NCI-H2029 treated with DMSO at 0.1 percent for 48 hours (cell line): ENCODE measurements at regions not wholly inside any gene's neighbourhood (a gene's known extent, or its start where the extent isn't known, plus 50 kb on each side); places are given as distances from the start of the nearest gene placed in this dataset.
"Not testable (repeated sequence)": the region's sequence is repeated elsewhere in the genome, so short reads cannot be mapped to it uniquely, and the experiment has no call there.

ENCODE experiments used
- DNase-seq: peaks from one replicate; lab custom pipeline; 2025; lab: John Stamatoyannopoulos, UW

DNA sequence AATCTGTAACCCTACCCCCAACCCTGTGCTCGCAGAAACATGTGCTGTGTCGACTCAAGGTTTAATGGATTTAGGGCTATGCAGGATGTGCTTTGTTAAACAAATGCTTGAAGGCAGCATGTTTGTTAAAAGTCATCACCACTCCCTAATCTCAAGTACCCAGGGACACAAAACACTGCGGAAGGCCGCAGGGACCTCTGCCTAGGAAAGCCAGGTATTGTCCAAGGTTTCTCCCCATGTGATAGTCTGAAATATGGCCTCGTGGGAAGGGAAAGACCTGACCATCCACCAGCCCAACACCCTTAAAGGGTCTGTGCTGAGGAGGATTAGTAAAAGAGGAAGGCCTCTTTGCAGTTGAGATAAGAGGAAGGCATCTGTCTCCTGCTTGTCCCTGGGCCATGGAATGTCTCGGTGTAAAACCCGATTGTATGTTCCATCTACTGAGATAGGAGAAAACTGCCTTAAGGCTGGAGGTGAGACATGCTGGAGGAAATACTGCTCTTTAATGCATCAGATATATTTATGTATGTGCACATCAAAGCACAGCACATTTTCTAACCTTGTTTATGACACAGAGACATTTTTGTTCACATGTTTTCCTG is 94.4 kb downstream of the LSM3 start:
- DNase-seq: not testable (repeated sequence)

DNA sequence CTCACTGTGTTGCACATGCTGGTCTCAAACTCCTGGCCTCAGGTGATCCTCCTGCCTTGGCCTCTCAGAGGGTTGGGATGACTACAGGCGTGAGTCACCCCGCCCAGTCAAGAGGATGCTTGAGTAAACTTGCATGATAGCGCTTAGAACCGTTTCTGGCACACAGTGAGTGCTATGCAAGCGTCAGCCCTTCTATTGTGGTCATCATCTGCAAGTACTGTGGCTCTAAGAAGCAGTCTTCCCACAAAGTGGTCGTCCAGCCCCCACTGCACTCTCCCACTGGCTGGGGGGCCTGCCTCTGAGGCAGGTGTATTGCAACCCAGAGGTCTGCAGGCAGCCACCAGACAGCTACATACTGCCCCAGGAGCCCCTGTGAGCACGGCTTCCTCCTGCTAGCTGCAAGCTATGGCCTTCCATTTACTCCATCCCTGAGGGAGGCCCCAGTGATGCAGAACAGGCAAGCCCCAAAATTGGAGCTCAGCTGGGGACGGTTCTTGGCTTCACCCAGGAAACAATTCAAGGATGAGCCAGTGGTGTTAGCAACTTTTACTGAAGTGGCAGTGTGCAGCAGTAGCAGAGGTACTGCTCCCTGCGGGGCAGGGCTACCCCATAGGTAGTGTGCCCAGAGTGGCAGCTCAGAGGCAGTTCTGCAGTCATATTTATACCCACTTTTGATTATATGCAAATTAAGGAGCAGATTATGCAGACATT is 95.4 kb downstream of the LSM3 start:
- DNase-seq: peak; percentile 26

DNA sequence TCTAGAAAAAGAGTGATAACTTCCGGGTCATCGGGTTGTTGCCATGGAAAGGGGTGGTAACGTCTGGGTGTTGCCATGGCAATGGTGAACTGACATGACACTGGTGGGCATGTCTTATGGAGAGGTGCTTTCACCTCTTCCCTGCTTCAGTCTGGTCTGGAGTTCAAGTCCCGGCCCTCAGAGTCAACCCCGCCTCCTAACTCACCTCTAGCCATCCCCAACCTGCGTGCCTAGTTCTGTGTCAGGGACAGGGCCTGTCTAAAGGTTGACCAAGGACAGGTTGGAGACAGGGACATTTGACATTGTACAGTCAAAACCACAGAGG is 96.0 kb downstream of the LSM3 start:
- no peak for DNase-seq

DNA sequence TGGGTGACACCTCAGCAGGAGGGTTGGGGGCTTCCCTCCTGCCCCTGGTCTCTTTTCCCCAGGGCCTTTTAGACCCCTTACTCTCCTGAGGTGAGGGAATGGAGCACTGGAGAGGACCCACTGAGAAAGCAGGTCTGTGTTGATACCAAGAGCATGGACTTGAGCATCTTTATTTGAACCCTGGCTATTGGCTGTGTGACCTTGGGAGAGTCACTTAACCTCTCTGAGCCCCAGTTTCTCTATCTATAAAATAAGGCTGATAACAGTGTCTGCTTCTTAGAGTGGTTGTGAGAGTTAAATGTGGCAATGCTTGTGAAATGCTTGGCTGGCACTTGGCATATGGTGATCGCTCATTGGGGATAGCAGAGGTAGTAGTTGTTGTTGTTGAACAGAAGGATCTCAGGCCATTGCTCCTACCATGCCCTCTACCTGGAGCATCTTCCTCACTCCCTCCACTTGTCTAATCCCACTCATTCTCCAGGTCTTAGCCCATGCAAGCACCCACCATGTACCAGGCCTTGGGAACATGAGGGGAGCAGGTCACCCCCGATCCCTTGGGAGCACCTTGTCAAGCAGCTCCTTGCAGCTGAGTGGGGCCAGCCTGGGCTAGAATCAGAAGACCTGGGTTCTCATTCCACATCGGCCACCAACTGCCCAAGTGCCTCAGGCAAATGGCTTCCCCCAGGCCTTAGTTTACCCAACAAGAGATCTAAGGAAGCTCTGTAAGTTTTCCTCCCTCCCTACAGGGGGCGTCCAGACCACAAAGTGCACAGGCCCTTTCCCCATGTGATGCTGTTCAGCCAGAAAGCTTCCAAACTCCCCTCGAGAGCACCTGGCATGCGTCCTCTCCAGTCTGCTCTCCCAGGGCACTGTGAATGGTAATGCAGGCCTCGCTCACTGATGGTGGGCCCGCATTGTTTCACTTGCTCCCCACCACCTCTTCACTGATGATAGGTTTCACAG is 96.7 kb downstream of the LSM3 start:
- DNase-seq: no peak

- DNase-seq: no peak
Observed at GRCh38 chr3:14275962-14276909, 97.6 kb downstream of the LSM3 start.

- DNase-seq: no peak
Observed at GRCh38 chr3:14277557-14277956, 98.9 kb downstream of the LSM3 start.

DNA sequence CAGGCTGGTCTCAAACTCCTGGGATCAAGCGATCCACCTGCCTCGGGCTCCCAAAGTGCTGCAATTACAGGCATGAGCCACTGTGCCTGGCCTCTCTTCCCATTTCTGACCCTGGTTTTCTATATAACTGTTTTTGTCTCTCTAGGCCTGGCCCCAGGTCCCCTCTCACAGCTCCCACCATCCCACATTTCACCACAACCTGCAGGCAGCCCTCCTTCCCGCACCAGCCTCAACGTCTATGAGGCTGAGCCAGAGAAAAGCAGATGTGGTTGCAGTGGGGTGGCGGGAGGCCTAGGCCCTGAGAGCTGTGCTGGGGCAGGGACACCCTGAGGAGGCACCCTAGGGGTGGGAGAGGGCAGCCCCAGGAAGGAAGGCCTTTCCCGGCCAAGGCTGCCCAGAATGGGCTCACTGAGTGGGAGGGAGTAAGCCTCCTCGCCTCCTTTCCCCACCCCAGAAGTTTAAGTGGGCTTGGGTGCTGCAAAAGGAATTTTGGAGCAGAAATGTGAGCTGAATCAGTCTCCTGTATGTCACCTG is 99.7 kb downstream of the LSM3 start:
- no peak for DNase-seq

DNA sequence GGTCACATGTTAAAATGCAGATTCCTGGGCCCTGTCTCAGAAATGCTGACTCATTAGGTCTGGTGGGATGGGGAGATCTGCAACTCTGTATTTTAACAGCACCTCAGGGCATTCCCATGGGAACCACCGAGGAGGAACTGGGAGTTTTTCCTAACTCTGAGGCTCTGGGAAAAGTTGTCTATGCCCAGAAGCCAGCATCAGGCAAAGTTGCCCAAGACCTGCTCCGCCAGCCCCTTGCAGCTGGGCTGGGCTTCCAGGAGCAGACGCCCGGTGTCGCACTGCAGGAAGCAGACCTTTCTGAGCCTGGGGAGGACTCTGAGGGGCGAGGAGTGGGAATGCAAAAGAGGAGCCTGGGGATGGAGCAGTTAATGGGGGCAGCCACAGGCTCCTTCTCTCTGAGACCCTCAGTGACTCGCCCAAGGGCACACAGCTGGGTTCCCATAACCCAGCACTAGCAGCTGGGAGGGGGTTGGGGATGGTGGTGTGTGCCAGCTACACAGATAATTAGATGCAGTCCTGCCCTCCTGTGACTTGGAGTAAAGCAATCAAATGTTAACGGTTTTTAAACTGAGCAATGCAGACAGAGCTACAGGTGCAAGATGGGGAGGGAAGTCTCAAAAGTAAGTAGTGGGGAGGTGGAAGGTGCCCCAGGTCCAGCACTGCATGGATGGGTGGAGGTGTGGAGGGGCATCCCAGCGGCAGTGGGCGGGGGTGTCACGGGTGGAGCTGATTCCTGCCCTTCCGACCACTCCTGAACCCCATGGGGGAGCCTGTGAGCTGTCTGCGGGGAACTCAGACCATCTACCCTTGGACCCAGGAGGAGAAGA is 100.4 kb downstream of the LSM3 start:
- DNase-seq: no peak

- no peak for DNase-seq
Observed at GRCh38 chr3:14279626-14280061, 101.0 kb downstream of the LSM3 start.

- no peak for DNase-seq
Observed at GRCh38 chr3:14280326-14280725, 101.7 kb downstream of the LSM3 start.

GRCh38 chr3:14281053-14281452 is 102.4 kb downstream of the LSM3 start:
- no peak for DNase-seq

- no peak for DNase-seq
Observed at GRCh38 chr3:14282001-14282705, 103.5 kb downstream of the LSM3 start.

DNA sequence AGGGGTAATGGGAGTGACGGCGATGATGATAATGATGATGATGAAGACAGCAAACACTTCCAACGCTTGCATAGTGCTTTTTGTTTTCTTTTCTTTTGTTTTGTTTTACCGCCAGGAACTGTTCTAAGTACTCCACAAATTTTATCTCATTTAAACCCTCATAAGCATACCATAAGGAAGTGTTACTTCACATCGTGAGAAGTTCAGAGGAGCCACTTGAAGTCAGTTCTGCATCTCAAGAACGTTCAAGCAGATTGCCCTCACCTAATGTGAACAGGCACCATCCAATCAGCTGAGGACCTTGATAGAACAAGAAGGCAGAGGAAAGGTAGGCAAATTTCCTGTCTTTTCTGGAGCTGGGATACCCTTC is 104.1 kb downstream of the LSM3 start:
- no peak for DNase-seq

- DNase-seq: no peak
Observed at GRCh38 chr3:14283092-14283812, 104.6 kb downstream of the LSM3 start.

- DNase-seq: no peak
Observed at GRCh38 chr3:14283813-14284438, 105.3 kb downstream of the LSM3 start.

- no peak for DNase-seq
Observed at GRCh38 chr3:14284694-14285547, 106.3 kb downstream of the LSM3 start.

GRCh38 chr3:14285548-14285925 is 106.9 kb downstream of the LSM3 start:
- no peak for DNase-seq
